HUES64 (cell line): ENCODE measurements at regions not wholly inside any gene's neighbourhood (a gene's known extent, or its start where the extent isn't known, plus 50 kb on each side); places are given as distances from the start of the nearest gene placed in this dataset.

ENCODE experiments used
- H3K27ac ChIP-seq: 2 replicates; pipeline ENCODE4 v1.7.0; 2013; ENCODE audit warnings: low read depth, low read length, inconsistent platforms
- H3K27me3 ChIP-seq: 2 replicates; pipeline ENCODE4 v1.6.1; 2013; ENCODE audit warnings: mild to moderate bottlenecking, low read length; ENCODE audit not compliant: insufficient read depth
- H3K36me3 ChIP-seq: 2 replicates; pipeline ENCODE4 v1.6.1; 2013; ENCODE audit warnings: mild to moderate bottlenecking, low read length; ENCODE audit not compliant: insufficient read depth
- H3K4me1 ChIP-seq: 2 replicates; pipeline ENCODE4 v1.6.1; 2013; ENCODE audit warnings: mild to moderate bottlenecking, low read length, moderate library complexity; ENCODE audit not compliant: insufficient read depth
- H3K4me3 ChIP-seq: 2 replicates; pipeline ENCODE4 v1.5.1; 2013; ENCODE audit warnings: mild to moderate bottlenecking, low read length, moderate library complexity
- H3K9ac ChIP-seq: 2 replicates; pipeline ENCODE4 v1.6.1; 2013; ENCODE audit warnings: mild to moderate bottlenecking, low read depth, low read length
- H3K9me3 ChIP-seq: 2 replicates; pipeline ENCODE4 v1.6.1; 2013; ENCODE audit warnings: low read depth, low read length; ENCODE audit not compliant: insufficient read depth
- WGBS: fragments of 150-250, 120-280 bp; methylation state at CpG from one replicate; pipeline ENCODE4 v1.1.7; 2013; ENCODE audit warnings: missing lambda C conversion rate; 5-methylcytosine and 5-hydroxymethylcytosine counted together

DNA sequence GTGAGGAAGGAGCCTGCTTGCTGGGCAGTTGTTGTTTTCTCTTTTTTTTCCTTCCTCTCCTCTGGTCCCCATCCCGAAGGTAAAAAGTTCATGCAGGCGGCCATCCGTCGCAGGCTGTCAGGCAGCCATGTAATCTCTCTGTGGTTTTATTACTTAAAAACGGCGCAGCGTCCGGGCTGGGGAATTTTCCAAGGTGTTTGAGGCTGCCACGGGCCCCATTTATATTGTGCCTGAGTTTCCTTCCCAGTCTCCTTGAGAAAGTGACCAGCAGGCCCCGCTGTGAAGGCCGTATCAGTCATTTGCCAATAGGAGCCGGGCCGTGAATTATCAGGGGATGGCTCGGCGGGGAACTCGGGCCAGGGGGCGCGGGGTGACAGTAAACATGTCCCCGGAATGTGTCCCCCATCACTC is 289.7 kb downstream of the PBX3 start:
- no peaks in the 10 kb centered on the region for H3K9me3 ChIP-seq
- H3K4me3 ChIP-seq = no peak overlapping the region
- H3K36me3 ChIP-seq = no peaks in the 10 kb centered on the region
- no peak overlapping the region for H3K27ac ChIP-seq
- H3K9ac ChIP-seq = no peak overlapping the region
- WGBS = 91% methylated on average over 19 of the region's 19 CpGs
- no peaks in the 10 kb centered on the region for H3K4me1 ChIP-seq
- H3K27me3 ChIP-seq = no peaks in the 10 kb centered on the region

DNA sequence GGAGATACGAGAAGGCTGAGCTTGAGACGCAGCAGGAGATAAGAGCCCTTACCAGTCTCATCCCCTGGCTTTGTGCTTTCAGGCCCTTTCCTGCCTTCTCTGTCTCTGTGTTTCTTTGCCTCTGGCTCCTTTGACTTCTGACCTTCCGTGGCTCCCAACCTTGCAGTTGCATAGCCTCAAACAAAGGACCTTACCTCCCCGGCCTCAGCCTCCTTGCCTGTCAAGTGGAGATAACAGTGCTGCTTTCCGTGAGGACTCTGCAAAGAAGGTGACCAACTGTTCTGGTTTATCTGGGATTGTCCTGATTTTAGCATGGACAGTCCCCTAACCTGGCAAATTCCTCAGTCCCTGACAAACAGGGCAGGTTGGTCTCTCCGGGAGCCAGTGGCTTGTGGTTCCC is 287.8 kb upstream of the MVB12B start:
- no peaks in the 10 kb centered on the region for H3K4me1 ChIP-seq
- H3K36me3 ChIP-seq = no peaks in the 10 kb centered on the region
- no peaks in the 10 kb centered on the region for H3K27me3 ChIP-seq
- no peak overlapping the region for H3K4me3 ChIP-seq
- H3K9me3 ChIP-seq = peaks cover 8% of the 10 kb centered on the region; the same call in 1 of the 2 replicates
- 83% methylated on average over 6 of the region's 6 CpGs for WGBS
- H3K27ac ChIP-seq = no peak overlapping the region
- H3K9ac ChIP-seq = no peak overlapping the region

- no peaks in the 10 kb centered on the region for H3K36me3 ChIP-seq
- H3K27me3 ChIP-seq = no peaks in the 10 kb centered on the region
- H3K27ac ChIP-seq = no peak overlapping the region
- H3K4me3 ChIP-seq = no peak overlapping the region
- H3K9ac ChIP-seq = no peak overlapping the region
- no peaks in the 10 kb centered on the region for H3K4me1 ChIP-seq
- 91% methylated on average over 3 of the region's 4 CpGs for WGBS
- peaks cover 18% of the 10 kb centered on the region for H3K9me3 ChIP-seq
Measured at GRCh38 chr9:126043681-126044080, 282.9 kb upstream of the MVB12B start.

GRCh38 chr9:126049088-126049487 is 277.5 kb upstream of the MVB12B start:
- H3K9ac ChIP-seq = no peak overlapping the region
- WGBS = 86% methylated on average over 8 of the region's 8 CpGs
- H3K4me1 ChIP-seq = no peaks in the 10 kb centered on the region
- no peak overlapping the region for H3K27ac ChIP-seq
- H3K4me3 ChIP-seq = no peak overlapping the region
- H3K9me3 ChIP-seq = peaks cover 10% of the 10 kb centered on the region
- no peaks in the 10 kb centered on the region for H3K27me3 ChIP-seq
- no peaks in the 10 kb centered on the region for H3K36me3 ChIP-seq

GRCh38 chr9:126049896-126050604 is 276.6 kb upstream of the MVB12B start:
- H3K27me3 ChIP-seq = no peaks in the 10 kb centered on the region

GRCh38 chr9:126050605-126050990 is 276.0 kb upstream of the MVB12B start:
- 92% methylated on average over 9 of the region's 9 CpGs for WGBS
- no peaks in the 10 kb centered on the region for H3K36me3 ChIP-seq
- no peaks in the 10 kb centered on the region for H3K27me3 ChIP-seq
- H3K9me3 ChIP-seq = peaks cover 7% of the 10 kb centered on the region
- no peak overlapping the region for H3K27ac ChIP-seq
- no peak overlapping the region for H3K4me3 ChIP-seq
- no peaks in the 10 kb centered on the region for H3K4me1 ChIP-seq
- no peak overlapping the region for H3K9ac ChIP-seq

More at GRCh38 chr9:126049896-126050604, 276.6 kb upstream of the MVB12B start:
- Histone ChIP-seq H3K9me3 (peaks cover 8% of the 10 kb centered on the region), H3K4me1 (no peaks in the 10 kb centered on the region), H3K27ac (no peak overlapping the region), H3K36me3 (no peaks in the 10 kb centered on the region), H3K4me3 (no peak overlapping the region), H3K9ac (no peak overlapping the region)
- WGBS = 81% methylated on average over 26 of the region's 26 CpGs

DNA sequence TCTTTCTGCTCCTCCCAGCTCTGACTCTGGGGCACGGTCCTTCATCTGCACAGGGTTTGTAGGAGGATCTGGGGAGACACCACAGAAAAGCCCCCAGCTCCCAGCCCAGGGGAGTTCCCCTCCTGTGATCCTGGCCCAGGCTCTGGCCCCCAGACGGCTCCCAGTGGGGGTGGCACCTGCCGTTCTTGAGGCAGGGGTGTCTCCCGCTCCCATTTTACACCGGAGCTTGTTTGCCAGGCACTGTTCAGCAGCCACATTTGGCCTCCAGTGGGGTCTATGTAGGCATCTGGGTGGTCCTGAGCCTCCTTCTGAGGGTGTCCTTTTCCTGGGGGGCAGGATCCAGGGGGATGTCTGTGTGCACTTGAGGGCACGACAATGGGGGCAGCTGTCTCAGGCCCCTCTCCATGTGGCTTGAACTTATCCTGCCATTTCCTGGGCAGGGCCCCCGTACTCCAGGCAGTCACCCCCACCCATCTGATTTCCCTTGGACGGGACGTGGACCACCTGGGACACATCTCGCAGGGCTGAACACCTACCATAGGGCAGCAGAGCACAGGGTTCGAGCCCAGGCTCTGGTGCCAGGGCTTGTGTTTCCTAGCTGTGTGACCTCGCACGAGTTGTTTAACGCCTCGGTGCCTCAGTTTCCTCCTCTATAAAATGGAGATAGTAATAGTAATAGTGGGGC is 275.0 kb upstream of the MVB12B start:
- Histone ChIP-seq H3K9me3 (no peaks in the 10 kb centered on the region), H3K9ac (no peak overlapping the region), H3K36me3 (no peaks in the 10 kb centered on the region), H3K4me1 (no peaks in the 10 kb centered on the region), H3K27ac (no peak overlapping the region), H3K27me3 (no peaks in the 10 kb centered on the region), H3K4me3 (no peak overlapping the region)
- WGBS = 94% methylated on average over 15 of the region's 15 CpGs

GRCh38 chr9:126052791-126053190 is 273.8 kb upstream of the MVB12B start:
- no peak overlapping the region for H3K4me3 ChIP-seq
- 87% methylated on average over 6 of the region's 6 CpGs for WGBS
- H3K27me3 ChIP-seq = no peaks in the 10 kb centered on the region

GRCh38 chr9:126053913-126054312 is 272.7 kb upstream of the MVB12B start:
- no peak overlapping the region for H3K27ac ChIP-seq
- H3K9ac ChIP-seq = no peak overlapping the region
- no peaks in the 10 kb centered on the region for H3K9me3 ChIP-seq
- 89% methylated on average over 6 of the region's 6 CpGs for WGBS
- no peaks in the 10 kb centered on the region for H3K36me3 ChIP-seq
- H3K4me3 ChIP-seq = no peak overlapping the region
- H3K4me1 ChIP-seq = no peaks in the 10 kb centered on the region
- no peaks in the 10 kb centered on the region for H3K27me3 ChIP-seq

More at GRCh38 chr9:126052791-126053190, 273.8 kb upstream of the MVB12B start:
- Histone ChIP-seq H3K27ac (no peak overlapping the region), H3K9me3 (no peaks in the 10 kb centered on the region), H3K4me1 (no peaks in the 10 kb centered on the region), H3K36me3 (no peaks in the 10 kb centered on the region), H3K9ac (no peak overlapping the region)

- Histone ChIP-seq H3K9ac (no peak overlapping the region), H3K27me3 (no peaks in the 10 kb centered on the region), H3K4me1 (no peaks in the 10 kb centered on the region), H3K36me3 (no peaks in the 10 kb centered on the region), H3K4me3 (no peak overlapping the region), H3K9me3 (no peaks in the 10 kb centered on the region), H3K27ac (no peak overlapping the region)
- WGBS = 89% methylated on average over 16 of the region's 16 CpGs
Measured at GRCh38 chr9:126055381-126055985, 271.1 kb upstream of the MVB12B start.

- no peak overlapping the region for H3K4me3 ChIP-seq
- no peaks in the 10 kb centered on the region for H3K27me3 ChIP-seq
- no peaks in the 10 kb centered on the region for H3K9me3 ChIP-seq
- no peaks in the 10 kb centered on the region for H3K4me1 ChIP-seq
- 80% methylated on average over 10 of the region's 10 CpGs for WGBS
- H3K36me3 ChIP-seq = no peaks in the 10 kb centered on the region
- no peak overlapping the region for H3K27ac ChIP-seq
- H3K9ac ChIP-seq = no peak overlapping the region
Measured at GRCh38 chr9:126056312-126057021, 270.2 kb upstream of the MVB12B start.
